Body of pancreas (tissue), 4 donors: ENCODE measurements at regions not wholly inside any gene's neighbourhood (a gene's known extent, or its start where the extent isn't known, plus 50 kb on each side); places are given as distances from the start of the nearest gene placed in this dataset.

Experiments
- ATAC-seq: fragments of 150-250 bp; one replicate; pipeline ENCODE4 v1.9.1; 2016
- DNase-seq, 4 donors: peaks; one replicate each; pipeline ENCODE4 v3.0.0-alpha.2; 2019
- H3K27ac ChIP-seq, 4 donors: fragments of 200-600 bp; sonication (generic); 1 replicate in 3 of 4; 2 replicates in 1 of 4; pipeline versions ENCODE4 v1.5.1 to v1.6.1; 2016 to 2019; ENCODE audit warnings: mild to moderate bottlenecking in 1 of 4, mixed read lengths in 1 of 4, moderate library complexity in 1 of 4
- H3K27me3 ChIP-seq, 2 donors: fragments of 200-600 bp; sonication (generic); one replicate each; pipeline ENCODE4 v1.6.0; 2016; ENCODE audit warnings: mild to moderate bottlenecking in 1 of 2
- H3K36me3 ChIP-seq, 2 donors: fragments of 200-600 bp; sonication (generic); replicated peaks in 1 of 2; 2 replicates each; pipeline ENCODE4 v1.5.1; 2016; ENCODE audit warnings: low read depth in 2 of 2; ENCODE audit not compliant: insufficient read depth in 1 of 2
- H3K4me1 ChIP-seq: fragments of 200-600 bp; sonication (generic); one replicate; pipeline ENCODE4 v1.6.0; 2016
- H3K4me3 ChIP-seq, 2 donors: fragments of 200-600 bp; sonication (generic); 1 replicate in 1 of 2; 2 replicates in 1 of 2; pipeline ENCODE4 v1.5.1; 2016 to 2019
- H3K9me3 ChIP-seq, 3 donors: fragments of 200-600 bp; sonication (generic); 1 replicate in 2 of 3; 2 replicates in 1 of 3; pipeline ENCODE4 v1.5.1; 2016
- CTCF ChIP-seq, 7 experiments: fragments of 450-650 bp in 4 of 7; fragments of 200-600 bp in 3 of 7; sonication (generic) in 3 of 7; IDR thresholded peaks; one replicate each; pipeline ENCODE4 v1.5.1; 2016 to 2019; ENCODE audit warnings: antibody characterized with exemption in 7 of 7
- POLR2A ChIP-seq, 3 donors: fragments of 450-650 bp; IDR thresholded peaks; one replicate each; pipeline ENCODE4 v1.6.1; 2016; ENCODE audit warnings: antibody characterized with exemption in 3 of 3, mild to moderate bottlenecking in 2 of 3
- WGBS, 2 donors: methylation state at CpG; one replicate each; pipeline ENCODE4 v1.1.5; 2017; 5-methylcytosine and 5-hydroxymethylcytosine counted together
- intact Hi-C: fragments of 100-400 bp; cut with DNase I; formaldehyde crosslinking; loops from one replicate; pipeline ENCODE4 v1.15.1; 2023

- ATAC-seq = no peak
- 30 to 48% methylated on average over 1 of the region's 1 CpG for WGBS, 2 donors
- DNase-seq = no peak
- Histone ChIP-seq H3K27me3 (no peaks in the 10 kb centered on the region), H3K4me1 (no peaks in the 10 kb centered on the region), H3K36me3 (no peaks in the 10 kb centered on the region), H3K4me3 (no peak overlapping the region), H3K9me3 (no peaks in the 10 kb centered on the region), H3K27ac (no peak overlapping the region)
- intact Hi-C loops = no loop called here
- TF ChIP-seq CTCF (IDR thresholded peaks at IDR 0.05) (no peak), POLR2A (IDR thresholded peaks at IDR 0.05) (no peak)
Observed at GRCh38 chr5:51996356-51996861, 613.2 kb downstream of the ISL1 start.

- H3K9me3 ChIP-seq = no peaks in the 10 kb centered on the region
- intact Hi-C loops = no loop called here
- H3K27me3 ChIP-seq = no peaks in the 10 kb centered on the region
- no peak for TF ChIP-seq POLR2A (IDR thresholded peaks at IDR 0.05)
- TF ChIP-seq CTCF (IDR thresholded peaks at IDR 0.05) = no peak
- ATAC-seq = no peak
- H3K4me1 ChIP-seq = no peaks in the 10 kb centered on the region
- H3K4me3 ChIP-seq = no peak overlapping the region
- no peaks in the 10 kb centered on the region for H3K36me3 ChIP-seq
- DNase-seq = no peak
- no peak overlapping the region for H3K27ac ChIP-seq
Observed at GRCh38 chr5:51997500-51997899, 614.3 kb downstream of the ISL1 start.

- Histone ChIP-seq H3K27me3 (no peaks in the 10 kb centered on the region), H3K4me3 (no peak overlapping the region), H3K36me3 (no peaks in the 10 kb centered on the region), H3K27ac (no peak overlapping the region), H3K4me1 (no peaks in the 10 kb centered on the region), H3K9me3 (no peaks in the 10 kb centered on the region)
- ATAC-seq (no peak), DNase-seq (no peak)
- 59 to 79% methylated on average over 2 of the region's 2 CpGs for WGBS, 2 donors
- no peak for TF ChIP-seq POLR2A (IDR thresholded peaks at IDR 0.05)
- TF ChIP-seq CTCF (IDR thresholded peaks at IDR 0.05) = no peak
- intact Hi-C loops = no loop called here
Observed at GRCh38 chr5:51997949-51998348, 614.7 kb downstream of the ISL1 start.

- no peaks in the 10 kb centered on the region for H3K9me3 ChIP-seq
- intact Hi-C loops = no loop called here
- ATAC-seq (peak; percentile 58), DNase-seq (peak in 1 of 4 donors; percentile 26)
- H3K27ac ChIP-seq = no peak overlapping the region
- H3K4me3 ChIP-seq = no peak overlapping the region
- H3K36me3 ChIP-seq = no peaks in the 10 kb centered on the region
- WGBS, 2 donors = 12 to 14% methylated on average over 5 of the region's 5 CpGs
- no peaks in the 10 kb centered on the region for H3K27me3 ChIP-seq
- H3K4me1 ChIP-seq = peaks cover 3% of the 10 kb centered on the region
- TF ChIP-seq CTCF (IDR thresholded peaks at IDR 0.05) (peak; percentile 40 to 72 (median 65)), POLR2A (IDR thresholded peaks at IDR 0.05) (no peak)
Observed at GRCh38 chr5:52007230-52007858, 624.1 kb downstream of the ISL1 start.

- intact Hi-C loops = no loop called here
- Histone ChIP-seq H3K27me3 (no peaks in the 10 kb centered on the region), H3K4me1 (peaks cover 3% of the 10 kb centered on the region), H3K36me3 (no peaks in the 10 kb centered on the region), H3K4me3 (no peak overlapping the region), H3K9me3 (no peaks in the 10 kb centered on the region), H3K27ac (no peak overlapping the region)
- 59 to 70% methylated on average over 2 of the region's 2 CpGs for WGBS, 2 donors
- ATAC-seq (peak; percentile 33), DNase-seq (peak in 1 of 4 donors; percentile 13)
- TF ChIP-seq CTCF (IDR thresholded peaks at IDR 0.05) = no peak
- TF ChIP-seq POLR2A (IDR thresholded peaks at IDR 0.05) = no peak
Observed at GRCh38 chr5:52010454-52010853, 627.2 kb downstream of the ISL1 start.
